ENCODE measurements at regions not wholly inside any gene's neighbourhood (a gene's known extent, or its start where the extent isn't known, plus 50 kb on each side); places are given as distances from the start of the nearest gene placed in this dataset.

GRCh38 chr16:86823125-86823524, 244.8 kb downstream of the FOXL1 start:
- no peak for DNase-seq

GRCh38 chr16:86823888-86824671, 245.7 kb downstream of the FOXL1 start:
- DNase-seq: no peak
- TF ChIP-seq GATA1 (IDR thresholded peaks at IDR 0.05; ENCODE audit: low read depth, low read length): no peak
- TF ChIP-seq POLR2A (IDR thresholded peaks at IDR 0.05; ENCODE audit: low read length): no peak

More at GRCh38 chr16:86823125-86823524, 244.8 kb downstream of the FOXL1 start:
- TF ChIP-seq POLR2A (IDR thresholded peaks at IDR 0.05; ENCODE audit: low read length) (no peak), GATA1 (IDR thresholded peaks at IDR 0.05; ENCODE audit: low read depth, low read length) (no peak)

GRCh38 chr16:86824751-86825296, 246.5 kb downstream of the FOXL1 start:
- DNase-seq: no peak
- no peak for TF ChIP-seq GATA1 (IDR thresholded peaks at IDR 0.05; ENCODE audit: low read depth, low read length)
- no peak for TF ChIP-seq POLR2A (IDR thresholded peaks at IDR 0.05; ENCODE audit: low read length)

- TF ChIP-seq POLR2A (IDR thresholded peaks at IDR 0.05; ENCODE audit: low read length) (no peak), GATA1 (IDR thresholded peaks at IDR 0.05; ENCODE audit: low read depth, low read length) (no peak)
Observed at GRCh38 chr16:86825631-86826030, 247.3 kb downstream of the FOXL1 start.

GRCh38 chr16:86826941-86827340, 248.6 kb downstream of the FOXL1 start:
- no peak for TF ChIP-seq GATA1 (IDR thresholded peaks at IDR 0.05; ENCODE audit: low read depth, low read length)
- no peak for DNase-seq

More at GRCh38 chr16:86825631-86826030, 247.3 kb downstream of the FOXL1 start:
- no peak for DNase-seq

GRCh38 chr16:86827521-86827920, 249.2 kb downstream of the FOXL1 start:
- DNase-seq: no peak
- no peak for TF ChIP-seq POLR2A (IDR thresholded peaks at IDR 0.05; ENCODE audit: low read length)
- TF ChIP-seq GATA1 (IDR thresholded peaks at IDR 0.05; ENCODE audit: low read depth, low read length): no peak

- no peak for DNase-seq
- TF ChIP-seq POLR2A (IDR thresholded peaks at IDR 0.05; ENCODE audit: low read length): no peak
- no peak for TF ChIP-seq GATA1 (IDR thresholded peaks at IDR 0.05; ENCODE audit: low read depth, low read length)
Observed at GRCh38 chr16:86828202-86828601, 249.9 kb downstream of the FOXL1 start.

- no peak for DNase-seq
- no peak for TF ChIP-seq GATA1 (IDR thresholded peaks at IDR 0.05; ENCODE audit: low read depth, low read length)
- no peak for TF ChIP-seq POLR2A (IDR thresholded peaks at IDR 0.05; ENCODE audit: low read length)
Observed at GRCh38 chr16:86828653-86829052, 250.3 kb downstream of the FOXL1 start.

- DNase-seq: no peak
- TF ChIP-seq POLR2A (IDR thresholded peaks at IDR 0.05; ENCODE audit: low read length) (no peak), GATA1 (IDR thresholded peaks at IDR 0.05; ENCODE audit: low read depth, low read length) (no peak)
Observed at GRCh38 chr16:86831366-86831765, 253.0 kb downstream of the FOXL1 start.

GRCh38 chr16:86833136-86833535, 254.8 kb downstream of the FOXL1 start:
- TF ChIP-seq POLR2A (IDR thresholded peaks at IDR 0.05; ENCODE audit: low read length) (no peak), GATA1 (IDR thresholded peaks at IDR 0.05; ENCODE audit: low read depth, low read length) (no peak)
- no peak for DNase-seq

- no peak for DNase-seq
- TF ChIP-seq GATA1 (IDR thresholded peaks at IDR 0.05; ENCODE audit: low read depth, low read length) (no peak), POLR2A (IDR thresholded peaks at IDR 0.05; ENCODE audit: low read length) (no peak)
Observed at GRCh38 chr16:86834451-86835035, 256.2 kb downstream of the FOXL1 start.

GRCh38 chr16:86835982-86836381, 257.6 kb downstream of the FOXL1 start:
- TF ChIP-seq GATA1 (IDR thresholded peaks at IDR 0.05; ENCODE audit: low read depth, low read length) (no peak), POLR2A (IDR thresholded peaks at IDR 0.05; ENCODE audit: low read length) (no peak)

GRCh38 chr16:86836503-86837129, 258.3 kb downstream of the FOXL1 start:
- no peak for DNase-seq
- no peak for TF ChIP-seq POLR2A (IDR thresholded peaks at IDR 0.05; ENCODE audit: low read length)
- no peak for TF ChIP-seq GATA1 (IDR thresholded peaks at IDR 0.05; ENCODE audit: low read depth, low read length)

More at GRCh38 chr16:86835982-86836381, 257.6 kb downstream of the FOXL1 start:
- DNase-seq: no peak

- TF ChIP-seq GATA1 (IDR thresholded peaks at IDR 0.05; ENCODE audit: low read depth, low read length) (no peak), POLR2A (IDR thresholded peaks at IDR 0.05; ENCODE audit: low read length) (no peak)
- DNase-seq: no peak
Observed at GRCh38 chr16:86843812-86844211, 265.5 kb downstream of the FOXL1 start.

All from erythroblast (primary cell).